IPS-18a (cell line): ENCODE measurements at regions not wholly inside any gene's neighbourhood (a gene's known extent, or its start where the extent isn't known, plus 50 kb on each side); places are given as distances from the start of the nearest gene placed in this dataset.

Source experiments
- H3K27ac ChIP-seq: one replicate; pipeline ENCODE4 v1.5.1; 2013; ENCODE audit warnings: low read length
- H3K27me3 ChIP-seq: one replicate; pipeline ENCODE4 v1.6.1; 2013; ENCODE audit warnings: mild to moderate bottlenecking, low read length; ENCODE audit not compliant: control insufficient read depth, insufficient read depth
- H3K36me3 ChIP-seq: one replicate; pipeline ENCODE4 v1.6.1; 2013; ENCODE audit warnings: low read depth, low read length; ENCODE audit not compliant: control insufficient read depth
- H3K4me1 ChIP-seq: one replicate; pipeline ENCODE4 v1.6.1; 2013; ENCODE audit warnings: low read depth, low read length; ENCODE audit not compliant: control insufficient read depth
- H3K4me3 ChIP-seq: one replicate; pipeline ENCODE4 v1.5.1; 2013; ENCODE audit warnings: low read length
- H3K9ac ChIP-seq: one replicate; pipeline ENCODE4 v1.6.1; 2013; ENCODE audit warnings: mild to moderate bottlenecking, low read length, moderate library complexity
- H3K9me3 ChIP-seq: one replicate; pipeline ENCODE4 v1.6.1; 2013; ENCODE audit warnings: low read depth, low read length; ENCODE audit not compliant: control insufficient read depth

- Histone ChIP-seq H3K9ac (no peak overlapping the region), H3K27me3 (no peaks in the 10 kb centered on the region), H3K27ac (no peak overlapping the region), H3K4me1 (no peaks in the 10 kb centered on the region), H3K9me3 (no peaks in the 10 kb centered on the region), H3K4me3 (no peak overlapping the region), H3K36me3 (no peaks in the 10 kb centered on the region)
Measured at GRCh38 chr15:31556494-31557150, 230.0 kb downstream of the KLF13 start.

- Histone ChIP-seq H3K9me3 (no peaks in the 10 kb centered on the region), H3K27ac (no peak overlapping the region), H3K36me3 (no peaks in the 10 kb centered on the region), H3K9ac (no peak overlapping the region), H3K27me3 (no peaks in the 10 kb centered on the region), H3K4me3 (no peak overlapping the region), H3K4me1 (no peaks in the 10 kb centered on the region)
Measured at GRCh38 chr15:31557899-31558298, 231.3 kb downstream of the KLF13 start.

GRCh38 chr15:31558840-31559239, 232.2 kb downstream of the KLF13 start:
- H3K36me3 ChIP-seq = no peaks in the 10 kb centered on the region
- no peak overlapping the region for H3K4me3 ChIP-seq
- no peaks in the 10 kb centered on the region for H3K4me1 ChIP-seq
- no peaks in the 10 kb centered on the region for H3K9me3 ChIP-seq
- H3K9ac ChIP-seq = no peak overlapping the region
- H3K27me3 ChIP-seq = no peaks in the 10 kb centered on the region
- no peak overlapping the region for H3K27ac ChIP-seq

GRCh38 chr15:31559786-31560185, 233.2 kb downstream of the KLF13 start:
- no peaks in the 10 kb centered on the region for H3K4me1 ChIP-seq

GRCh38 chr15:31560643-31561042, 234.0 kb downstream of the KLF13 start:
- Histone ChIP-seq H3K4me1 (no peaks in the 10 kb centered on the region), H3K9ac (no peak overlapping the region), H3K9me3 (no peaks in the 10 kb centered on the region), H3K27ac (no peak overlapping the region), H3K4me3 (no peak overlapping the region), H3K36me3 (no peaks in the 10 kb centered on the region), H3K27me3 (no peaks in the 10 kb centered on the region)

More at GRCh38 chr15:31559786-31560185, 233.2 kb downstream of the KLF13 start:
- H3K27ac ChIP-seq = no peak overlapping the region
- H3K9me3 ChIP-seq = no peaks in the 10 kb centered on the region
- H3K36me3 ChIP-seq = no peaks in the 10 kb centered on the region
- no peak overlapping the region for H3K4me3 ChIP-seq
- no peak overlapping the region for H3K9ac ChIP-seq
- no peaks in the 10 kb centered on the region for H3K27me3 ChIP-seq

- Histone ChIP-seq H3K4me1 (no peaks in the 10 kb centered on the region), H3K4me3 (no peak overlapping the region), H3K27ac (no peak overlapping the region), H3K36me3 (no peaks in the 10 kb centered on the region), H3K9me3 (no peaks in the 10 kb centered on the region), H3K27me3 (no peaks in the 10 kb centered on the region), H3K9ac (no peak overlapping the region)
Measured at GRCh38 chr15:31561156-31561555, 234.5 kb downstream of the KLF13 start.

GRCh38 chr15:31563001-31563400, 236.4 kb downstream of the KLF13 start:
- Histone ChIP-seq H3K9ac (no peak overlapping the region), H3K9me3 (no peaks in the 10 kb centered on the region), H3K4me3 (no peak overlapping the region), H3K27ac (no peak overlapping the region), H3K27me3 (no peaks in the 10 kb centered on the region), H3K4me1 (no peaks in the 10 kb centered on the region), H3K36me3 (no peaks in the 10 kb centered on the region)

GRCh38 chr15:31563421-31563820, 236.8 kb downstream of the KLF13 start:
- H3K27me3 ChIP-seq = no peaks in the 10 kb centered on the region
- no peak overlapping the region for H3K27ac ChIP-seq
- H3K9ac ChIP-seq = no peak overlapping the region
- H3K36me3 ChIP-seq = no peaks in the 10 kb centered on the region
- no peaks in the 10 kb centered on the region for H3K4me1 ChIP-seq
- H3K4me3 ChIP-seq = no peak overlapping the region
- no peaks in the 10 kb centered on the region for H3K9me3 ChIP-seq

- Histone ChIP-seq H3K9ac (no peak overlapping the region), H3K9me3 (no peaks in the 10 kb centered on the region), H3K27ac (no peak overlapping the region), H3K27me3 (no peaks in the 10 kb centered on the region), H3K36me3 (no peaks in the 10 kb centered on the region), H3K4me1 (no peaks in the 10 kb centered on the region), H3K4me3 (no peak overlapping the region)
Measured at GRCh38 chr15:31567861-31568260, 241.2 kb downstream of the KLF13 start.

- Histone ChIP-seq H3K9ac (no peak overlapping the region), H3K36me3 (no peaks in the 10 kb centered on the region), H3K9me3 (no peaks in the 10 kb centered on the region), H3K4me1 (no peaks in the 10 kb centered on the region), H3K4me3 (no peak overlapping the region), H3K27me3 (no peaks in the 10 kb centered on the region), H3K27ac (no peak overlapping the region)
Measured at GRCh38 chr15:31569836-31570235, 243.2 kb downstream of the KLF13 start.

- Histone ChIP-seq H3K4me3 (no peak overlapping the region), H3K4me1 (peaks cover 7% of the 10 kb centered on the region), H3K27me3 (no peaks in the 10 kb centered on the region), H3K27ac (no peak overlapping the region), H3K36me3 (no peaks in the 10 kb centered on the region), H3K9ac (no peak overlapping the region), H3K9me3 (no peaks in the 10 kb centered on the region)
Measured at GRCh38 chr15:31570591-31570990, 244.0 kb downstream of the KLF13 start.

GRCh38 chr15:31571676-31572075, 245.0 kb downstream of the KLF13 start:
- Histone ChIP-seq H3K9ac (no peak overlapping the region), H3K4me3 (no peak overlapping the region), H3K9me3 (no peaks in the 10 kb centered on the region), H3K4me1 (peaks cover 16% of the 10 kb centered on the region), H3K27ac (no peak overlapping the region), H3K27me3 (no peaks in the 10 kb centered on the region), H3K36me3 (no peaks in the 10 kb centered on the region)
